C1 segment of cervical spinal cord (tissue), 14 donors: ENCODE measurements at regions not wholly inside any gene's neighbourhood (a gene's known extent, or its start where the extent isn't known, plus 50 kb on each side); places are given as distances from the start of the nearest gene placed in this dataset.

Experiments
- DNase-seq, 14 donors: peaks; one replicate each; lab custom pipeline; 2025; lab: John Stamatoyannopoulos, UW

DNA sequence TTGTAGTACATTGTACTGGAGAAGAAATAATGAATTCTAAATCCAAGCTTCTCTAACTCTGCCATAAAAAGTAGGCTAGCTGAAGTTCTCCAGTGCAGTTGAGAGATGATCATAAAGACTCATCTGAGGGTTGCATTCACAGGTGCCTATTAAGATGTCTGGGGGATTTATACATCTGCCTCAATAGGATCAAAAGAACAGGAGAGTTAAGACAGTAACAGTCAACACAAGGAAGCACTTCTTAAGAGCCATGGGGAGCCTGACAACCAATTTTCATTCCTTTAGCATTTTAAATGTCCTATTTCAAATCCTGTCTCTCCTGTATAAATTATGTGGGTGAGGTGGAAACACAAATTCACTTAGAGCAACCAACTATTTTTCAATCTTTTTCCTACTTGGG lies 432.4 kb upstream of the NWD2 start:
- DNase-seq: no peak

DNA sequence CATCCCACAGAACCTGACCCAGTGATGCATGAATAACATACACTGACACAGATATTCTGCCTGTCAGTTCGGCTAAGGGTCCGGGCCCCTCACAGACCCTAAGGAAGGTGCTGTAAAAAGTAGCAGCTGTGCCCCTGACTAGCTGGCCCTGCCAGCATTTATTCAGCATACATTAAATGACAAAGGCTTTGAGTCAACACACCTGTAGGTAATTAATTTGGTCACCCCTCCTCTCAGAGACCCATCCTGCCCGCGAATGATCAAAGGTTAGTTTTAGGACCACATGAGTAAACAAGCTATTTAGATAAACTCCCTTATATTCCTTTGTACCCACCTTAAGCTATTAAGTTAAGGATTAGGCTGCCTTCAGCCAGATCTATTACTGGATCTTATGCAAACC lies 429.0 kb upstream of the NWD2 start:
- no peak for DNase-seq

DNA sequence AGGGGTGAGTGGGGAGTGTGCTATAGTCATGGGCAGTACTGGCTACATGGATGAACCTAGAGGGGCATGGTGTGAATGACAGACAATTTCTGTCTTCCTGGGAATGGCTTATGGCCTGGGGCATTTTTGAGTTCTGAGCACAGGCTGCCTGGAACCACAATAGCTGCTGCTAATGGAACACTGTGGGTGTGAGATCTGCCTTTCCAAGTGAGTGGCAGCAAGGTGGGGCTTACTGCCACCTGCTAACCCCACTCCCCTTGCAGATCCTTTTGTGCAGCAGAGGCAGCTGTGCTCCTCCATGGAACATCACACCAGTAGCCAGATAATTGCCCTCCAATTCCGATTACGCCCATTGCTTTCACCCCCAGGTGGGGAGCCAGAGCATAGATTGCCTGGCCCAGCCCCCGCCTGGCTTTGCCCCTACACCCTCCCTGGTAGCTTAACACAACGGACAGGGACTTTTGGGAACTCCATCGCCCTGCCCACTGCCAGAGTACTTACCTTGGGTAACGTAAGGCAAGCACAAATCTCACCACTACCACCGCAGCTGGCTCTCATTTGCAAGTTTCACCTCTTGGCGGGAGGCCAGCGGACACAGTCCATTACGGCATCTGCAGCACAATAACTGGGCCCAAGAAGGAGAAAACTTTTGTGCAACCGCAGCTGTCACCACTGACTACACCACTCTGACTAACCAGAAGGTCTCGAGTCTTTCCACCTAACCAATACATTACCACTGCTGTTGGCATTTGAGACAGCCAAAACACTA lies 421.2 kb upstream of the NWD2 start:
- DNase-seq: no peak

DNA sequence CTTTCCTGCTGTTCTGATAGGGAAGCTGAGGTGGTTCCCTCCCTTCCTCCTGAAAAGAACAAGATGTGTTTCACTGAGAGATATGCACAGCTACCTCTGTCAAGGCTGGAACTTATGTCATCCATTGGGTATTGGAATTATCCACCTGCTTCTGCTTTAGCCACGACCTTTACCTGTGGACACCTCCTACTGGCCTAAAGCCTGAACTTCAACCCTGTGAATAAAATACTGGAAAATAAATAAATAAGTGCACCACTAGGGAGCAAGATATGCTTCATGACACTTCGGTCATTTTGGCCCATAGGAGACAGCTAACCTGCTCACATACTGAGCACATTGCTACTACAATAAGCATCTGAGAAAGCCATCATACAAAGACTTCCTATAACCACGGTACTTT lies 419.9 kb upstream of the NWD2 start:
- no peak for DNase-seq

DNA sequence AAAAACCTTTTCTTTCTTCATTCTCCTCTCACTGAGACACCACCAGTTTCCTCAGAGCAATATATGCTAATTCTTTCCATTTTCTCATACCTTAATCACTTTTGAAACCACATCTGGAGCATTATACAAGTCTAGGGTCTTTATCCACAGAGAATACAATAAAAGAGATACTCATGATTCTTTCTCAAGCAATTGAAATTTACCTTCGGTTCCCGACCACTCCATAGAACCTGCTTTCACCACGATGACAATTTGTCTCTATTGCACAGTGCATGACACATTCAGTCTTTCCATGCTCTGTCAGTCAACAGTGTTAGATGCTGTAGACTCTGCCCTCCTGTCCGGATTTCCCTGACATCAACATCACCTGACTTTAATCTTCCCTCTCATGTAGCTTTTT lies 409.3 kb upstream of the NWD2 start:
- DNase-seq: no peak

DNA sequence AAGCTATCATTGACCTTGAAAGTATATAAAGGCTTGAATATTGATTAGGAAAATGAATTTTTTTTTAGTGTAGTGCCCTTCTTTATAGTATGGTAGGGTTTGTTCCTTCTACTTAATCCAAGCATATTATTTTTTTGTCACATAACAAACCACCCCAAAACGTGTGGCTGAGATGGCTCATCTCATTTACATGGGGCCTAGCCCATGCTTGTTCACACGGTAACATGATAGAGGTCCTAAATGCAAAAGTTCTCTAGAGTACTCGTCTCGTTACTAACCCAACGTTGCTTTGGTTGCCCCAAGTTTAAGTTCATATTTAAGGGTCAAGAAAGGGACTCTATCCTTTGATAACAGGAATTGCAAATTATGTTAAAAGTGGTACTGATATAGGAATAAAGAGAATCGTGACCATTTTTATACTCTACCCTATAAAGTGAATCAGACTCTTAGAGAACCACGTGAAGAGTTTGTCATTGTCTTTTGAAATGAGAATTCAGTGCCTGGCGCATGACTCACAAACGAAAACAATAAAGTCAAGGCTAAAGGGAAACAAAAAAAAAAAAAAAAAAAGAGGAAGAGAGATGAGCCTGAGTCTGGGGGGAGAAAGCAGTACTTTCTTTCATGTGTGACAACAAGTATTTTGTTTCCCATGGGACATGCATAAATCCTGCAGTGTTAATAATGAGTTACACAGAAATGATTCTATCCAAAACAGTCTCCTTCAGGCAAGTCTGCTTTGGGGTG lies 402.8 kb upstream of the NWD2 start:
- DNase-seq: no peak

DNA sequence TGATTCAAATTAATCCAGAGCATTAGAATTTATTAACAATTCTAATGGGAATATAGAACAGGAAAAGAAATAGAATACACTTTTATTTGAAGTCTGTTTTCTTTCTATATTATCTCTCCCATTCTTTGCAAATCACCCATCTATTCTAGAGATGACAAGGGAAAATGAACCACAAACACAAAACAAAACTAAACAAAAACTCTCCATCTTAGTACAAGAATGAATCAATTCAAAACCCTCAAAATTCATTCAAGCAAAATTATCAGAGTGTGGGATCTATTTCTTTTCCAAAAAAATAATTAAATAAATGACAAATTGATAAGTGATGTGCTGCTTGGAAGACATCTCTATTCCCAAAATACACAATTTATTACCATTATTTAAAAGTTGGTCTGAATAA lies 400.1 kb upstream of the NWD2 start:
- DNase-seq: no peak

DNA sequence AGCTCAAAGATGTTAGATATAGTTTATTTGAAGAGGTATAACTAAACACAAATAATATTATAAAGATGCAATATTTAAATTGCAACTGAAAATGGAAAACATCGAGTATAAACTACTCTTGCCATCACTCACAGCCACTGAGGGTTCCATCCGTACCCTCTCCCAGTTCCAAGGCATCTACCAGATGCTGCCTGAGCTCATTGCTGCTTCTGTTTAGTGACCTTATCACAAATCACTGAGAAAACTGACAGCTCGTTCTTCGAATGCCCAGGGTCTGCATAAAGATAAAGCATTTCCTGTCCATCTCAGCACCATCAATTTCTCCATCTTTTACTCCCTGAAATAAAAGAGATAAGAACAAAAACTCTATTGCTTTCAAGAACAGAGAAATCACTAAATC lies 391.7 kb upstream of the NWD2 start:
- DNase-seq: no peak

DNA sequence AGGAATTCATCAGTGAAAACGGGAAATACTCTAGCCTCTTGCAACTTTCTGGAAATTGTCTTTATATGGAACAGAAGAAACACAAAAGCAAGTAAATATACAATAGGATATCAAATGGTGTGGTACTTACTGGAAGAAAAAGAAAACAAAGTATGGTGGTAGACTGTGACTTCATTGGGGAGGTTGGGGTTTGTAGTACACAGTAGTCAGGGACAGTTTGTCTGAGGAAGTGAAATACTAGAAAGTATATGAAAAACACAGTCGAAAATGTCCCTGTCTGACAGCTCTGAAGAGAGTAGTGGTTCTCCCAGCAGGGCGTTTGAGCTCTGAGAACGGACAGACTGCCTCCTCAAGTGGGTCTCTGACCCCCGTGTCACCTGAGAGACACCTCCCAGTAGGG lies 390.0 kb upstream of the NWD2 start:
- no peak for DNase-seq

DNA sequence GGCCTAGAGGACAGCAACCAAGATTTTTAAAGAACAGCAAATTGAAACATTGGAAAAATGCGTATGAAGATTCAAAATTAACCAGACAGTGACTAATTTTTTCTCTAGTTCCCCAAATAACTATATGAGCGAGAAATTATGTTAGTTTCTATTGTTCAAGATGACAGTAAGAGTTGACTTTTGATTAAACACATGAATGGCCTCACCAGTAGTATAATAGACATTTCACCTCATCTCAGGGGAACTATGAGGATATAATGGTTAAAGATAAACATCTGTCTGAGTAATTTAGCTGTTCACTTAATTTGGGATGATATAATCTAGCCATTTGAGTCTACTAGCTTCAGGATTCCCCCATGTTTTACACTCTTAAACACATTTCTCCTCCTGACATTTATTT lies 380.9 kb upstream of the NWD2 start:
- DNase-seq: no peak

DNA sequence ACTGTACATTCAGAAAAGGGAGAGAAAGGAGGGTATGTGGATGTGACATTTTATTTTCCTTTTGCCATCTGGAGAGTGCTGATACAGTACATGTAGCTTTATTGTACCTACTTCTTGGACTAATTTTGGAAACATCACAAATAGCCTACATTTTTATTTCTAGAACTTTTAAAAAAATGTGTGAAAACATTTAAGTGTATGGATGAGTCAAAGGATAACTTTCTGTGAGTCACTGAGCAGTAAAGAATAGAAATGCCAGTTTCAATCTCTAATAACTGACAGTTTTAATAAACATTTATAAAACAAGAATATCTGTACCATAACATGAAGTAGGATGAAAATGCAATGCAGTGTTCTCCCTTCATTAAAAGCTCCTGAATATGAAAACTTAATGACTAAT lies 374.4 kb upstream of the NWD2 start:
- DNase-seq: no peak

DNA sequence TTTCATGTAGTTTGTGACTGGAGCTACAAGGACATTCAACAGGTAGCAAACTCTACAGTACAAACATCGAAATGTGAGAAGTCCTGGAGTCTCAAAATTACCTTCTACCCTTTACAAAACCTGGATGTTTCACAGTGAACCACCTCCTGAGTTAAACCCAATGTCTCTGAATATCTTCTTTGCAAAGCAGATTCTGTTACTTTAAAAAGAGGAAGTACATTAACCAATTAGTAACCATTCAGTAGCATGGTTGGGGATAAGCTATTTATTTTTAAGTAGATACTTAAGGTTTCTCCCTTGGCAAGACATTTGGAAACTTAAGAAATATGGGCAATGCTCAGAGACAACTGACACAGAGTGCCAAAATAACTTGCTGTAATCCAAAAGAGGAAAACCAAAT lies 371.9 kb upstream of the NWD2 start:
- no peak for DNase-seq

DNA sequence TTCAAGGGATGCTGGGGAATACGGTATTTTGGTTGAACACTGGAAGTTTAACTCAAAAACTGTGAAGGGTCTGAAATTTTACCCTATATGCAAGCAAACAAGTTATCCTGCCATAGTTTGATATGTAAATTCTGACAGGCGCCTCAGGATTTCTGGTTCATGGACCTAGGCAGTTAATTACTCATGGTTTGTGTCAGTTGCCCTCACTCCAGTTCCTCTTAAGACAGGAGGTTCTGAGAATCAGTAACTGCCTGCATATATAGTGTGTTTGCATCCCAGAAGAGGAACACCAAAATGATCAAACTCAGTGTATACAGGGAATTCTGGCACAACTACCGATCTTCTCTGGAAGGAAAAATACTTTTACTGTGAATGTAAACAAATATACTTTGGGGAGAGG lies 360.4 kb upstream of the NWD2 start:
- DNase-seq: no peak

DNA sequence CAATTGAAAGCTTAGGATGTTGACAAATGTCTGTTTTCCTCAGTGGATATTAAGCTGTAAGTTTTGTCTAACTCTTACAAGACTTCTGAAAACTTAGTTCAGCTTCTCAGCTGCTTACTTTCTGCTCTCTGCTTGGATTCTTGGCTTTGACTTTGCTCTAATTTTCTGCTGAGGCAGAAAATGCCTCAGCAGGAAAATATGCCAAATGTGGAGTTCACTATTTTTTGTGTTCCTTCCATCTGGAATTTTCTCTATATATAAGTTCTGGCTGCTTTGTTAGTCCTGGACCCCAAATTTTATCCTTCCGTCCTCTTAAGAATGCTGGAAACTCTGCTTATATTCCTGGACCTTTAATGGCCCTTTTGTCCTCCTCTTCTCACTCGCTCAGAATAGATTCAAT lies 352.6 kb upstream of the NWD2 start:
- no peak for DNase-seq

DNA sequence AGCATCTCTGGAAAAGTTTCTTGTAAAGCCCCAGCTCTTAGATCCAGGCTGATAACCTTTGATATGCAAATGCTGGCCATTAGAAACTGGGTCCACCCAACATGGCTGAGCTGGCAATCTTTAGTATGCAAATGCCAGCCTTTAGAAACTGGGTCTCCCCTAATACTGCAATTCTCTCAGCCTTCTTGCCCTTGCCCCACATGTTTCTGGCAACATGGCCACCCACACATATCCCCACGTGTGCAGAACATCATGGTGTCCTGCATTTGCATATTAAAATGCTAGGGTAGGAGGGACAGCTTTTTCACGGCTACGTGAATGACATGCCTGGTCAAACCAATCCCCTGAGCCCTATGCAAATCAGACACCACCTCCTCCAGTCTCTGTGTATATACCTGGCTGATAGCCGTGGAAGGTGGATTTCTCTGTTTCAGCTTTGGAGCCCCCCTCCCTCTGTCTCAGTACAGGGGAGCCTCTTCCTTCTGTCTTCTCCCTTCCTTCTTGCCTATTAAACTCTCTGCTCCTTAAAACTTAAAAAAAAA lies 344.0 kb upstream of the NWD2 start:
- DNase-seq: no peak

DNA sequence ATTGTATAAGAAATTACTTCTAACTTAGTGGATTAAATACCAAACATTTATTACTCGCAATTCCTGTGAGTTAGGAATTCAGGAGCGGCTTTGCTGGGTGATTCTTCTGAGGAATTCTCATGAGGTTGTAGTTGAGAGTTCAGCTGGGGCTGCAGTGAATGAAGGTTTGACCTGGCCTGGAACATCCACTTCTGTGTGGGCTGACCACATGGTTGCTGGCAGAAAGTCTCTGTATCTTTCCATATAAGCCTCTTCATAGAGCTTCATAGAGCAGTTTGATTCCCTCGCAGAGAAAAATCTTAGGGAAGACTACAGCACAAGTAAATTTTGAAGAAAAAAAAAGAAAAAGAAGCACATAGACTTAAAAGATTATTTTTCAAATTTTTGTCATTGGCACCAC lies 339.7 kb upstream of the NWD2 start:
- DNase-seq: no peak

DNA sequence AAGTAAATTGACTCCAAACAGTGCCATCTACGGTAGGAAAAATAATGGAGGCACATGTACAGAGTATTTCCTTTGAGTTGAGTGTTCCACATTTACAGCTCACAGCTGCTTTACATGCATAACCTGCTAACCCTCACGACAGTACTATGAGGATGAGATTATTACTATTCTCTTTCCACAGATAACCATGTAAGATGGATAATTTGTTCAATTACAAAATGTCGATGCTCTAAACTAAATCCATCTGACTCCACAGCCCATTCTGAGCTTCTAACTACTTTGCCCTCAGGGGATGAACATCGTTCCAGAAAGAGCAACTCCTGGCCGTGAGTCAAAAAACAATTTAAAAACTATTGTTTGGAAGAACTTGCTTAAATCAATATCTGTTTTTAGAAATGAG lies 330.4 kb upstream of the NWD2 start:
- no peak for DNase-seq

DNA sequence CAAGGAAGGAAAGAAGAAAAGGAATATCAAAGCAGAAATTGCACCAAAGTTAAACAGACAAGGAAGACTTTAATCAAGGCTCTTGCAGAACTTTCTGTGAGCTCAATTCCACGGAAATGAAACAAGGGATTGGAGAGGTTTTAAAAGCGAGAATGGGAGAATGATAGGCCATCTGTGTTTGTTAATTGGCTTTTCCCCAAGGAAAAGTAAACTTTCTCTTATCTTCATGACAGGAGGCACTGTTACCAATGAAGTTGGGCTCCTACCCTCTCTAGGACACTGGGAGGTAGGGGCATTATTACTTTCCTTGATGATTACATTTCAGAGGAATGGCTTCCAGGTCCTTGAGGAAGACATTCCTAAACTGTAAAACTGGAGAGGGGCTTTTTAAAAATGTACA lies 328.8 kb upstream of the NWD2 start:
- no peak for DNase-seq

DNA sequence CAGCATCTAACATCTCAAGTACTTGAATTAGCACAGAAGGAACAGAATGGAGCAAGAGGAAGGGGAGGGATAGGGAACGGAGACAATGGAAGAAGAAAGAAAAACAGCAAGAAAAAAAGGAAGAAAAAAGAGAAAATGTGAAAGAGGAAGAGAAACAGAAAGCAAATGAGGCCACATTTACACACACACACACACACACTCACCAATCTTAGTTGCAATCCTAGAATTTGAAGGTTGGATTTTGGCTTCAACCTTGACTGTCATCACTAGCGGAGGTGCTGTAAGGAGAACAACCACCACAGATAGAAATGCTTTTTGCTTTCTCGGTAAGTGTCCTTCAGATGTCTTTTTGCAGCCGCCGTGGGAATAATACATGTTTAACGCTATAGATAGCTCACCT lies 327.1 kb upstream of the NWD2 start:
- DNase-seq: no peak

DNA sequence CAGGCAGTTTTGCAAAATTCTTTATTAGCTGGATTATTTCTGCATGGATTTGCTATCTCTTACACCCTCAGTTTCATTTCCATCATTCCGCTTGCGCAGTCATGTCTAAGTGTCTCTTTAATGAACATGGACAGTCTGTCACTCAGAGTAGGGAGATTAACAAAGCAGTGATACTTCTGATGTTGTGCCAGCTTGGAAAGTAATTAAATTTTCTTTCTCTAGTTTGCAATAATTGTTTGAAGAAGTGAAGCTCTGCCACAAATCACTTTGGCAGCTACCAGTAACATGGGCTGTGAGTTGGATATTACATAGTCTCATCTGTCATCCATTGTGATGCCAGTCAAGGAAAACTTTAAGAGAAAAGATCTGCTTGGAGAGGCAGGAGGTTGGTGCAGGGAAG lies 324.8 kb upstream of the NWD2 start:
- no peak for DNase-seq

DNA sequence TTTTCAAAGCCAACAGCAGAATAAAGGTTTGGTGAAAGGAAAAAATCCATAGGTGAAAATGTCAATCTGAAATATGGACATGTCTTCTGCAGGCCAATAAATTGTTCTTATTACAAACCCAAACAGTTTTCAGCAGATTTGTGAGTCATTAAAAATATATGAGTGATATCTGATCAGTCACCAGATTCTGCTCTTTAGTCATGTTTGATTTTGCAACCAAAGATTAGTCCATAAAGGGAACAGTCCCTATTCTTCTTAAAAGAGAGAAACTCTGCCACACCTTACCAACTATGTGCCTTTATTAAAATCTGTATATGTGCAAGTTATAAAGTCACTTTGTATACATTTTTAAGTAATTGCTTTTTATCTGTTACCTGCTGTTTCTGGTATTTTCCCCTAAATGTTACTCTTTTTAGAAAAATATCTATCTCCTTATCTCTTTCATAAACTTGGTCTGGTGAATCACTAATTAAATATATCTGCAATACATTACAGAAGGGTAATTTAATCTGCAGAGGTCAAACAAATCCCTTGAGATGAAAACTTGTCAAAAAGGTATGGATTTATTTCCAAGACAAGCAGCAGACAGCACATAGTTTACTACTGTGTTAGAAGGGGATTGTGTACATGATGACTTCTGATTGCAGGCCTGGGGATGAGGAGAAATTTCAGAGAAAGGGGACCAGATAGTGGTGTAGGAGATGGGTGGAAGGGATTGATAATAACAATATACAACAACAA lies 322.9 kb upstream of the NWD2 start:
- DNase-seq: no peak

DNA sequence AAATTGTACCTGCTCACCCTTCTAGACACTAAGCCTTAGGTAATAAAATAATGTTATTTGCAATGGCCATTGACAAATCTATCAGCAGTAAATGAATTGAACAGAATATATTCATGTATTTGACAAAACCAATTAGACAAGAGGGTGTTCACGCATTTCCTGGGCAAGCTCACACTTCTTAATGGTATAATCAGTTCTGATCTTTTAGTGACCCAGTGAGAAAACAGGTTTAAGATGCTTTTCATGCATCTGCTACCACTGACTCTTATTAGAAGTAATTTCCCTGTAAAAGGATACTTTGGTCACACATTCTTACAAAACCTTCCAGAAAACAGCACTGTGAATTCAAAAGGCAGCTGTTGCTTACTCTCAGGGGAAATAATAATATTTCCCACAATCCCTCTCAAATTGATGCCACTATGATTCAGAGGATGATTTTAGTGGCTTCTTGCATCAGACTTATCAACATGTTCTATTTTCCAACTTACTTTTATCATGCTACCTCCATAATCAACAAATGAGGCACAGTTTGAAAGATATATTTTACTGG lies 313.9 kb upstream of the NWD2 start:
- DNase-seq: no peak
